ENCODE measurements at regions not wholly inside any gene's neighbourhood (a gene's known extent, or its start where the extent isn't known, plus 50 kb on each side); places are given as distances from the start of the nearest gene placed in this dataset.
"Not testable (repeated sequence)": the region's sequence is repeated elsewhere in the genome, so short reads cannot be mapped to it uniquely, and the experiment has no call there.

DNA sequence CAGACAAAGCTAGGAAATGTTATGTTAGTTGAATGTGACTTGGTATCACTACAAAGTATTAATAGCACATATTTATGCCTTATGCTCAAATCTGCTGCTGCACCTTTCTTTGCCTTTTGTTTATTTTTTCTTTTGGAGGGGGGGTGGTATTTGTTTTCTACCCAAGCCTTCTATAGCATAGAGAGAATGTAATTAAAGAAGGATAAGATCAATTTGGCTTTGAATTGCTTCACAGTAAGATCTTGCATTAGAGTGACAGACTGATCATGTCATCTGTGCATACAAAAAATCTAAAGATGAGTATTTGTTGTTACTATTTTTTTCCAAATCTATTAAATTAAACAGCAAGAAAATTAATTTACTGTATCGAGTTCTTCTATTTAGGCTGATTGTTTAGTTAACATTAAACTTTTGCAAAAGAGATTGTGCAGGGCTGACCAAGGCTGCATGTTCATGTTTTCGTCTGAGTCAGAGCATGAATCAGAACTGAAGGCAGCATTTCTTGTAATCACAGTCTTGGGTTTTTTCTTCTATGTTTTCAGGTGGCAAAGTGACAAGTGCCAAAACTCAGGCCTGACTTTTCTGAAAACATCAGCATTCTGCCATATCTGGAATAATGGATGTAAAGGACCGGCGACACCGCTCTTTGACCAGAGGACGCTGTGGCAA, 1007.1 kb upstream of the WWC1 start:
- DNase-seq (ENCODE audit: low read depth), result no peak

DNA sequence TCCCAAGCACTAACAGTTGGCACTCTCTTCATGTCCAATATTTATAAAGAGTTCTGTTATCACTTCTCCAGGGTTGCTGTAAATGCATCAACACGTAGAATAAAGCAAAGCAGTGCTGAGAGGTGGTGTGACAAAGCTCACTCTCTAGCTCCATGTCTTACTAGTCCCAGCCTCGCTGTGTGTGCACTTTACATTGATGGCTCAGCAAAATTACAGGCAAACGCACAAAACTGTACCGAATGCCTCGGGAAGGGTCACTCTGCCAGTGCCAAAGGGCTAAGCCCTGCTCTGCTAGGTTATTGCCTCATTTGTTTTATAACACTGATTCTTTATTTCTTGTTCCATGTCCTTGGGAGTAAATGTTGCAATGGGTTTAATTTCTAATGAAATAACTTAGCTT, 1005.9 kb upstream of the WWC1 start:
- no peak for DNase-seq (ENCODE audit: low read depth)

DNA sequence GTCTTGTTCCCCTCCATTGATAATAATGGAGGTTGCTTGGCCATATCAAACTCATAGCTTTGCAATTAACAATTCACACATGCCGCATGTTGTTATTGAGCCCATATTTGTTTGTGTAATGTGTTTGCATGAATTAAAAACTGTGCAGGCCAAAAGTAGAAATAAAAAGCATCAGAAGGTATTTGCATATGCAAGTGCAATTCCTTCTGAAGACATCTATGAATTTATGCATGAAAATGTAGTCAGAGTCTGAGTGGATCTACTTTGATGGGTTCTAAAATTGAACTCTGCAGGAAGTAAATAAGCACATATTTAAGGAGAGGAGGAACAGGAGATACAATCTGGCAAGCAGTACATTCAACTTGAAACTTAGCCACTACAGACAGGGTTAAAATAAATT, 1004.6 kb upstream of the WWC1 start:
- DNase-seq (ENCODE audit: low read depth), result no peak

DNA sequence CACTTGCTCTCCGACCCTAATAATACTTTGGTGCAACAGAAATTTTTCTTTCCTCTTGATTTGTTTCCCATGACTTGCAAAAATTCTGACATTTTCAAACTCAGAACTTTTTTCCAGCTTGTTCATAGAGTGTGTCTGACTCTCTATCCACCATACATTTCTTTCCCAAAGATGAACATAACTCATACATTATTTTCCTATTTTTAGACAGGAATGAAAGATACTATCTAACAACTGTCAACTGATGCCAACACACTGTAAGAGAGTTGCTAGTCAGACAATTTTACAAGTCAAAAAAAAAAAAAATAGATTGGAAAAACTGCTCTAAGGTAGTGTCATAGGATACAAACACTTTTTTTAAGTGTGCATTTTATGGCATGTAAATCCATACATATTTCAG, 1001.0 kb upstream of the WWC1 start:
- no peak for DNase-seq (ENCODE audit: low read depth)

DNA sequence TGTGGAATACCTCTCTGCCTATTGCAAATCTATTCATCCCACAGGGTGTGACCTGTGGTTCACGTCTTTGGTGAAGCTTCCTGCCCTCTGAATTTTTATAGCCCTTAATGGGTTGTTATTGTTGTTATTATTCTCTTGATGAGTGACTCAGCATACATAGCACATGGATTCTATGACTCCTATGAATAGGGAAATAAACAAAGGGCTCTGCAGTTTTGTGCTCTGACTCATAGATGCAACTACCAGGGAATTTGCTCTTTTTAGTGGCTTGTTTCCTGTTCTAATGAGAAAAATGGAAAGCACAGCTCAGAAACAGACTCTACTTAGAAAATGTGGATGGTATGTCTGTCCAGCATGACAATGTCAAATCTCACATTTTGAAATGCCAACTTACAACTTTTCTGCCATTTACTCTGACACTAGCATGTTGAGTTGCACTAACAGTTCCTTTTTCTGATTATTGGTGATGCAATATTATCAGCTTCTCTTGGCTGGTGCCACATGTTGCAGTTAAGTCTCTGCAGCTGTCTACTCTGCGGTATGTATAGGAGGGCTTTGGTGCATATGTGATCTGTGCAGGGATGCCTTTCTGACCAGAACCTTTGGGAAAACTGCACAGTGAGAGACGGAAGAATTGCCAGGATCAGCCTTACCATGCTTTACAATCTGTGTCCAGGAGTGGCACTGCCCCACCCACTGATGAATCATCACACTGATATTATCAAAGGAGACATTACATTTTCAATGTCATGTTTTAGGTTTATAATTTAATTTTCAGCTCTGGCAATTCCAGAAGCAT, 996.4 kb upstream of the WWC1 start:
- no peak for DNase-seq (ENCODE audit: low read depth)

DNA sequence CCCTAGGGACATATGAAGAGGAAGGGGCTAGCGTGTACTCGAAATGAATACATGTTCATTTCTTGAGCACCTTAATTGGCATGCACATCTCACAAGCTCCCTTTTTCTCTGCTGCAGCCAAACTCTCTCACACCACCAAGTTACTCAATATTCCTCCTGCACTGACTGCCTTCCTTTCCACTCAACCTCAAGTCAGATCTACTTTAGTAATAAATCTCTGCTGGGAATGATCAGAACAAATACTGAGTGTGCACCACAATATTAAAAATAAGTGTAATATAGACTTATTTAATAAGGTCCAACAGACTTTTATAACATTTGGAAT, 995.8 kb upstream of the WWC1 start:
- DNase-seq (ENCODE audit: low read depth), result no peak

DNA sequence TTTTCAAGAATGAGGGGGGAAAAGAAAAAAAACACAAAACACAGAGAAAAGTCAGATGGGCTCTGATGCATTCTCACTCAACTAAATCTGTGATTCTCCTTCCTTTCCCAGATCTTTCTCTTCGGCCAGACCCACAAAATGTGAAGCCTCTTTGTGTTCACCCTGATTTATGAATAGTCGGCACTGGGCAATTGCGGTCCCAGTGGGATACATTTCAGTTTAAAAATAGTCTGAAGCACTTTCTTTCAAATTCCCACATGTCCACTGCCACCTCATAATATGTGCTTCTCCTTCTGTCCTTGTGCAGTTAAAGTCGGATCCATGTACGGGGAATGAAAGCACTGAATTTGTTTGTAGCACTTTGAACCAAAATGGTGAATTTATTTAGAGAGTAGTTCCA, 995.4 kb upstream of the WWC1 start:
- DNase-seq (ENCODE audit: low read depth), result no peak

DNA sequence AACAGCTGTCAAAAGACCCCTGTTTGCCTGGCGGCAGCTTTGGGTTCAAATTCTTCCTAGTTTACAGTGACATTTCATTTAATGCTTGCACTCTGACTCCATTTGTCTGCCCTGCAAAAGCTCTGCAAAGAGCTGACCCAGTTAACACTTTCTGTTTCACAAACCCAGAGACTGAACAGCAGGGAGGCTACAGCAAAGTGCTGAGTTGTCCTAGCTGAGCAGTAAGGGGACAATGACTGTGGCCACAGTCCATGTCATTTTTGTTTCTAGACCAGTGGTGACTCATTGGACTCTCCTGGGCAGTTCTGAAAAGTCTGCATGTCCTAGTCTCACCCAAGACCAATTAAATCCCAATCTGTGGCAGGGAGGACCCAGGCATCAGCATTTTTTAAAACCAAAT, 994.8 kb upstream of the WWC1 start:
- DNase-seq (ENCODE audit: low read depth), result no peak

DNA sequence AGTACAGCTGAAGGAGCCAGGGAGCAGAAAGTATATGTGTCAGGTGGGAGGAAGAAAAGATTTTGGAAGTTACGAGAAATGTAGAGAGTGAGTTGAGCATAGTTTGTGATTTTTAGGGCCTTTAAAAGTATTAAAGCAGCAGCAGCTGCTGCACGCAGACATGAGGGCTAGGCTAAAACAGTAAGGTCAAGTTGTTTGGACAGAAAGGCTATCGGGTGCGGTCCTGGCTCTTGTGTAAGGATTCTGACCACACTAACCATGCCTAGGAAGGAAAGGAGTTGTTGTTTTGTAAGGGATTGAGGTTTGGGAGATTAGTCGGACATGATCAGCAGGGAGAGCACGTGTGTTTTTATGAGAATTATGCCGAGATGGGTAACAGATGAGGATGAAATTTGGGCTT, 991.6 kb upstream of the WWC1 start:
- not testable (repeated sequence) for DNase-seq (ENCODE audit: low read depth)

DNA sequence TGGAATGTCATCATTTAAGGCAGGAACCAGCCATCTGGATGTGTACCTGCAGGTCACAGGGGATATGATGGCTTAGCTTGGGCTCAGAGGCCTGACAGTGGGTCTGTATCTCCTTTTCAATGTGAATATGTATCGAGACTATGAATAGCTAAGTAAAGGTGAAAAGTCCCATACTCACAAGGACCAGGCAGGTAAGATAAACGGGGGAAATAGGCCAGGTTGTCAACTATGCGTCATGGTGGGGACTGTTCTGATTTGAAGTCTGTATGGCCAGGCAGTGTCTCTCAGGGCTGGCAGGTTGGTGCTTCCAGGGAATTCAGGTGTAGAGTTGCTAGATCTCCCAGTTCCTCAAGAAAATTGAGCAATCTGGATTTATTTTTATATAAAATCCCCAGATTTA, 987.9 kb upstream of the WWC1 start:
- no peak for DNase-seq (ENCODE audit: low read depth)

DNA sequence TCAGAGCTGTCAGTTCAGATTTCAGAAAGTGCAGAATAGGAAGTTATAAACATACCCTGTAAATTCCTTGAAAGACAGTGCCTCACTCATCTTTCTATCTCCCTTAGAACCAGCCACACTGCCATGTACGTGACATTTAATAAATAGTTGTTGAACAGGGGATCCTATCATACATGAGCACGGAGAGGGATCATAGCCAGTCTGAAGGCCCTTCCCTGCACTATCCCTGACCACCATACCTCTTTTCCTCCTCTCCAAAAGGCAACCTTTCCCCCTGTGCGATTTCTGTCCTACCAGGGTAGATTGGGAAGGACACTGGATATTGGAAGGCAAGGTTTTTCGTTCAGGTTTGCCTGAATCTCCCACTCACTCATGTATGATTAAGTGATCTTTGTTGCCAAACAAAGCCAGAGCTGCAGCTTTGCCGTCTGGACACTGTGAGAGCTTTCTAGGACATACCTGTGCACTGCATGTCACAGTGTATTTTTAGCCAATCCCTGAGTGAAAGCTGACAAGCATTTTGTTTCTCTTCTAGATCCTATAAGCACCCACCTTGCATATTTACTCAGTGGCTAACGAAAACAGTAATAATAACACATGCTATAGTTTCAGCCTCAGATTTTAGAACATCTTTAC, 986.5 kb upstream of the WWC1 start:
- DNase-seq (ENCODE audit: low read depth), result no peak

DNA sequence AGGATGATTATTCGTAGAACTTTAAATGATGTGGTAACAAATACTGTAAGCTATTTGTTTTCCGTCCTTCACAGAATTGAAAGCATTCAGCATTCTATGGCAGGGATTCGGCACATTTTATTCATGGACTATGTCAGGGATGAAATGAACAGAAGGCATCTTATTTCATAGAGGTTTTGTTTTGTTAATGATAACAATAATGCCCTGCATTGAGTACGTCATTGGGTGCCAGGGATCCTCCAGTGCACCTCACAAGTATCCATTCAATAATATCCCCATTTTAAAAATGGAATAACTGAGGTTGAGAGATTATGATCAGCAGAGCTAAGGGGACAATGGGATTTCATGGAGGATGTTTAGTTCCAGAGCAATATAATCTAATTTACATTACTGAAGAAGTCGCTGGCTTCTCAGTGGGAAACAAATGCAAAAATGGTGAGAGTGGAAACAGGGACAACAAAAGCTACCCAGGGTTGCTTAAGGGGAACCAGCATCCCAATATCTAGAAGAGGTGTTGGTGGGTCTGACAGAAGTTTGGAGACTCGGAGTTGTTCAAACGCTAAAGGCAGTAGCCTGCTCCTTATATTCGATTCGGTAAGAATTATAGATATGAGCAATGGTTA, 985.7 kb upstream of the WWC1 start:
- no peak for DNase-seq (ENCODE audit: low read depth)

DNA sequence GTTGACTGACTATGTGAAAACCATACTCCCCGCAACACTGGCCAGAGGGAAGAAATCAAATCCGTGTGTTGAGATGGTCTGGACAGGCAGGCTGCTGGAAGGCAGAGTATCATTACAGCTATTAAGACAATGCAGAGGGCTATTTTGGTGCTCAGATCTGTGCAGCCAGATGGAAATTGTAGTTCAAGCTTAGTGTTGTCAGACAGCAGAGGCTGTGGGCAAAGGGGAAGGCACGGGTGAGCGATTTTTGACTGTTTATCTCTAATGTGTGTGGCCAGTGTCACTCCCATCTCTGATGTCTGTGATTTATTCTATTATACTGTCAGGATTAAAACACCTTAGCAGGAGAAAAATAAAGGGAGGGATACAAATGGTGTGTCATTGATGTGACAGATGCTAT, 984.4 kb upstream of the WWC1 start:
- no peak for DNase-seq (ENCODE audit: low read depth)

DNA sequence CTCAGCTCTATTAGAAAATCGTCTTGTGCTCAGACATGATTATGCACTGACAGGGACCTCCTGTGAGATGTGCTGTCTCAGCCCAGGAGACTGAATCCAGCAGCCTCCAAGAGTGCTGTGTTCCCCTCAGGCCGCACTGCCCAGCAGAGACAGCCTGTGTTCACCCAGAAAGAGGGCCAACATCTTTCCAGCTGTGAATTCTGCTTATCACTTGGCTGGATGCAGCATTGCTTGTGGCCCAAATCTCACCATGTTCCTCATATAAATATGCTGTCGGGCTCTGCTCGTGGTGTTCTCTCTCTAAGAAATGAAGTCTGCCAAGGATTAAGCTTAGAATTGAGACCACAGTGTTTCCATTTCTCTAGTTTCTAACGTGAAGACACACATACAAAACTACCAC, 983.0 kb upstream of the WWC1 start:
- no peak for DNase-seq (ENCODE audit: low read depth)

DNA sequence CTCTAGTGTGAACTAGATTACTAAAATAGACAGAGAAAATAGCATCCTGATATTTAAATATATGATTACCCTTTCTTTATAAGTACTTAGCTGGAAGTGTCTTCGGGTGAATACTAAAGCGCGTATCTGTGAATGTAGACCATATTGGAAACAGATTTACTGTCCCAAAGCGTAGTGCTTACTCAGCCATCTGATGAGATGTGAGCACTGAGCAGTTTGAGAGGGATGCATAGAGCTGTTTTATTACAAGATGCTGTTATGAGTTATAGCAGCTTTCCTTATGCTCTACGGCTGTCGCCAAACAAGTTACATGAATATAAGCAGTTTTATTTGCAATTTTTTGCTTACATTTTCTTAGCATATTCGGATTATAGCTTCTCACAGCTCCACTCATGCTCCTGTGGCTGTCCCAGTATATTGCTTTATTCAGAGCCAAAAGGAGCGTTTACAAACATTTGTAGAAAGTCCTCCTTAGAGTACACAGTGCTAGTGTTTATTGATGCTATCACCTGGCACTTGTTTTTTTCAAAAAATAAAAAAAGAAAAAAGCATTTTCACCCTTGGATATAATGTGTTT, 981.4 kb upstream of the WWC1 start:
- no peak for DNase-seq (ENCODE audit: low read depth)

DNA sequence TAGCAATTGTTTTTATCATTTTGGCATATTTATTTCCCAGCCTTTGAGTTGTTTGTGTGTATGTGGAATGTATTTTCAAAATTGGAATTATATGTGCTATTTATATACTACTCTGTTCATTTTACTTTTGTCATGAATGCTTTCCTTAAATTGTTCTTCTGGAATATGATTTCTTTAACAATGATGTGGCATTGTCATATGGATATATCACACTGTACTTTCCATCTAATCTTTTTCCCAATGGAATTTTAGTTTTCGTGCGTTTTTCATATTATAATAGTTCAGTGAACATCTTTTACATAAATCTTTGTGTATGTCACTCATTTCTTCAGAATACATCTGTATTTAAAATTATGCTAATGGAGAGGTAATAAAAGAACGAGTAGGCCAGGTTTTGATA, 980.1 kb upstream of the WWC1 start:
- no peak for DNase-seq (ENCODE audit: low read depth)

DNA sequence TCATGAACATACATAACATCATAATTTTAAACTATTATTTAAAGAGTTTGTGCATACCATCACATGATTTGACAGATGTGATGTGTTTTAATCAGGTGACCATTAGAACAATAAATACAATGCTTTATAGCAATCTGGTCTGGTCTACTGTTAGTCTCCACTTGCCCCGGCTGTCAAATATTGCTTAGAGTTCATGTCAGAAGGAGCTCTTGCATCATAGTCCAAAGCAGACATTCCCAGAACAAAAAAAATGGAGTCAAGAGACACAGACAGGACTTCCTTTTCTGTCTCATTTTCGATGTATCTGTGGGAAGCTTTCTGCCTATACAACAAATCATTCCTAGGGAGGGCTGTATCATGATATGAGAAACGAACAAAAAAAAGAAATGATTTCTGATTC, 979.2 kb upstream of the WWC1 start:
- DNase-seq (ENCODE audit: low read depth), result no peak

DNA sequence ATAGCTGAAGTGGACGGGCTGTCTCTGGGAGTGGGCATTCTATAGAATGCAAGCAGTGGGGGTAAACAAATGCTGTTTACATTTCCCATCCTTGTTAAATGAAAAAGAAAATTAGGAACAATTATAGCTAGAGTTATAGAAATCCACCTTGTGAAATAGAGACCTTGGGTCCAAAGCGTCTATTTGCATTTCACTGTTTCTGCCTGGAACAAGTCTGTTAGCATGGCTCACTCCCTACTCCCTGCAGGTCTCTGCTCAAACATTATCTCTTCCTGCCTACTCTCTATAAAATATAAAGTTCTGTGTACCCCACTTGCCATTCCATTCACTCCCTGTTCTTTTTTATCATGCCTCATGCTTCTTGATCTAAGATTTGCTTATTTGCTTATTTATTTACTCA, 975.7 kb upstream of the WWC1 start:
- no peak for DNase-seq (ENCODE audit: low read depth)

DNA sequence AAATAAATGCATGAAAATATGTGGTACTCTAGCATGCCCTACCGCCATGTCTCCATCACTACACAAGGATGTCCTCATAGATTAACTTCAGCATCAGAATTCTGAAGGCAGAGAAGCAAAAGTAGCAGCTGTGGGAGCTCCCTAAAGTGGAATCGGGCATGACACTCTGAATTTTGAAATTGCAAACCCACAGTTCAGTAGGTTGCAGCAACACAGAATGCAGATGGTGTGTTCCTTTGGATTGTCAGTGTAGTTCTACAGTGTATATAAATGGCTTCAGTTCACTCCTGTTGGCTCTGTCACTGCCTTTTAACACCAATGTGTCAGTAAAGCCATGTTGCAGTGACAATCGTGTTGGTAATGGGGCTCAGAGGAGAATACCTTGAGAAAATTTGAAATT, 973.6 kb upstream of the WWC1 start:
- DNase-seq (ENCODE audit: low read depth), result no peak

DNA sequence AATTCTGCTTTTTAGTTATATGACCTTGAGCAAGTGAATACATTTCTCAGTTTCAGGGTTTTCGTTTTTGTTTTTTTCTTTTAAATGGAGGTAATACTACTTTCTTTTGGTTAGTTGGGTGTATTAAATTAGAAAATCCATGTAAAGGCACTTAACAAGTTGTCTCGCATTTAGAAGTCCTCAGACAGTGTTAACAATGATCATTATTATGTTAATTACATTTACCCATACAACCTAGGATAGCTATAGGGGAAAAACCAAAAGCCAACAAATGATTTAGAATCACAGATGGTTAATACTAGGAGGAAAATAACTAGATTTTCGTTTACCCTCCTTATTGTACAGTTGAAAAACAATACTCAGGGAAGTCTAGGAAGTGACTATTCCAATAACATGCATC, 972.2 kb upstream of the WWC1 start:
- no peak for DNase-seq (ENCODE audit: low read depth)

DNA sequence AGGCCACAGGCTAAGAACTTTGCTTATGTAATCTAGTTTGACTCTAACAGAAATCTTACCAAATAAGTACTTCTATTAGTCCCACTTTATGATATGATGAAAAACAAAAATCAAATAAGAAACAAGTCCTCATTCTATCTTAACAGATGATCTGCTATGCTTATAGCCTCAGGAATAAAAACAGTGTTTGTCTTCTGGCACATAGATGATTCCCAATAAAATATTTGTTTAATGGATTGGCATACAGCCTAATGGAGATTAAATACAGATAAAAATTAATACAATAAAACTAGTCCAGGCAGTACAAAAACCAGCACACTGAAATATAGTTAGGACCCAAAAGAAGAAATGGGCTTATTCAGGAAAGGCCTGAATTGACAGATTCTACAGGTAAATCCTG, 971.4 kb upstream of the WWC1 start:
- DNase-seq (ENCODE audit: low read depth), result no peak

DNA sequence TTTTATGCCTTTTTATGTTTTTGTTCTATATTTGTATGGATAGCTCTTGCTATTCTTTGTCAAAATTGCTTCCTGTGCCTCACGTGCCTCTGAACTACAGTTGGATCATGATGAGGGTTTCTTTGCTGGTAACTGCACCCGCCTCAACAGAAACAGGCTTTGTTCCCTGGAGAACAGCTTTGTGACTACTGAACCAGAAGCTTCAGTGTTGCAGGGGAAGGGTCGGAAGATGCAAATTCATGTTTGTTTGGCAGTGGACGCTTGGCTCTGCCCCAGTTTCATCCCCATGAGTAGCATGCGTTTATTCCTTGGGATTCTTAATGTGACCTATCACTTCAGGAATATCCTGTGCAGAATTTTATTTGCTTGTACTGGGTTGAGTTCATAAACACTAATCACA, 959.1 kb upstream of the WWC1 start:
- no peak for DNase-seq (ENCODE audit: low read depth)

DNA sequence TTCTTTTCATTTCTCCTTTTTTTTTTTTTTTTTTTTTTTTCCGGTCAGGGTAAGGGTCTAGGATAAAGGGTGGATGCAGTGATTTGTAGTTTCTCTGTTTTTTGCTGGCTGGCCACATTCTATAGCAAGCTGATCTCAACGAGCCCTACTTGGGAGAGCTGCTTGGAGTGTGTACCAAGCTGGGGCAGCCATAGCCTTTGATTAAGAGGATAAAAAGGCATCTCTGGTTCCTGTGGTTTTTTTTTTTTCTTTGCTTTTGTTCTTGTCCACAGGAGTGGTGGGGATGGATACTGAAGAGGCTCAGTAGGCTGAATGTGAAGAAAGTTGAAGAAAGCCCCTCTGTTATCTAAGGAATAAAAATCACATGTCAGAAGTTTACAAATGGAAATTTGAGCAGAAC, 955.3 kb upstream of the WWC1 start:
- DNase-seq (ENCODE audit: low read depth), result no peak
